Stimulated activated CD4-positive, alpha-beta T cell treated with anti-CD3 and anti-CD28 coated beads, TNF-alpha, amount 100 ng/mL, for 1 hour (primary cell): ENCODE measurements at regions not wholly inside any gene's neighbourhood (a gene's known extent, or its start where the extent isn't known, plus 50 kb on each side); places are given as distances from the start of the nearest gene placed in this dataset.
"Not testable (repeated sequence)": the region's sequence is repeated elsewhere in the genome, so short reads cannot be mapped to it uniquely, and the experiment has no call there.

Source experiments
- DNase-seq, 3 donors: peaks; one replicate each; pipeline ENCODE4 v3.0.0-alpha.2; 2020; ENCODE audit warnings: low read depth in 3 of 3, low spot score in 1 of 3

DNA sequence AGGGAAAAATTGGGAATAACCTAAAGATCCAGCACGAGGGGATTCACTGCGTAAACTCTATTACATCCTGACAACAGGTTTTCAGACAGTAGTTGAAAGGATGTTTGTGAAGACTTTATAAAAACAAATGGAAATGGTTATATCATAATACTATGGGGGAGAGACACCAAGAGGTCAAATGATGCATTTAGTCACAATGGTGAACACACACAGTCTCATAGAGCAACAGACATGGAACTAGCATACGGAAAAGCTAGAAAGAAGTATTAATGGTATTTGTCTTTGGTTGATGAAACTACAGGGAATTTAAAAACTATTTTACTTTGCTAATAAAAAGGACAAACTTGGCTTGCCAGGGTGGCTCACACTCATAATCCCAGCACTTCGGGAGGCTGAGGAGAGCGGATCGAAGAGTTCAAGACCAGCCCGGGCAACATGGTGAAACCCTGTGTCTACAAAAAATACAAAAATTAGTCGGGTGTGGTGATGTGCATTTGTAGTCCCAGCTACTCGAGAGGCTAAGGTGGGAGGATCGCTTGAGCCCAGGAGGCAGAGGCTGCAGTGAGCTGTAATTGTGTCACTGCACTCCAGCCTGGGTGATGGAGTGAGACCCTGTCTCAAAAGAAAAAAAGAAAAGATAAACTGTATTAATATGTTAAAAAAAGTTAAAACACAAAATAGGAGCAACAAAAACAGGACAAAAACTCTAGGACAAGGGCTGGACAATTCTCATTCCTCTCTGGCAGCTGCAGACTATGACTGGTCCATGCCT is 94.8 kb downstream of the MYCN start:
- no peak for DNase-seq

DNA sequence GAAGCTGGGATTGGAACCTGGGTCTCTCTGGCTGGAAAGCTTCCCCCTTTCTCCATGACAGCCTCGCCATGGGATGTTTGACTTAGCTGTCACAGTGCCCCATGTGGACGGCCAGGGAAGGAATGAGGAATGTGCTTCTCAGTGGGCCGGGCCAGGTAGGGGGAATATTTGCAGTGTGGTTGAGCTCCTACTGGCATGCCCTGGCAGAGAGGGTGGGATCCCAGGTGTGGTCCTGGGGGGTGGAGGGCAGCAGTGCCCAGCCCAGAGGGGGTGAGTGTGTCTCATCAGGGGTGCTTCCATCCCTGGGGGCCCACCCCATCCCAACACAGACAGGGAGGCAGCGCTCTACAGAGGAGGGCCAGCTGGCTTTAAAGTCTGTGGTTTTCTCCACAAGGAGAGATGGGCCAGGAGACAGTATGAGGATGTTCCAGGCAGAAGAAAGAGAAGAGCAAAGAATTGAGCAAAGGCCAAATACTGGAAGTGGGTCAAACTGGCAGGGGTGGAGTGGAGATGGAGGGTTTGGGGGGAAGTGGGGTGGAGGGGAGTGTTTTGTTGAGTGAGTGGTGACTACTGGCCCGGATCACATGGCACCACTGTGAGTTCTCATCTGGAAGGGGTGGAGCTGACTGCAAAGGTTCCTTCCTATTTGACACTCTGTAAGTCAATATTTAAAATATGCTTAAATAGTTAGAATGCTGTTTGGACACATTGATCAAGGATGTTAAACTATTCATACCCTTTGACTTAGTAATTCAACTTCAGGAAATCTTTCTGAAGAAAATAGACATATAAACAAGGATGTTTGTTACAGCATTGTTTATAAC is 94.0 kb downstream of the MYCN start:
- no peak for DNase-seq

DNA sequence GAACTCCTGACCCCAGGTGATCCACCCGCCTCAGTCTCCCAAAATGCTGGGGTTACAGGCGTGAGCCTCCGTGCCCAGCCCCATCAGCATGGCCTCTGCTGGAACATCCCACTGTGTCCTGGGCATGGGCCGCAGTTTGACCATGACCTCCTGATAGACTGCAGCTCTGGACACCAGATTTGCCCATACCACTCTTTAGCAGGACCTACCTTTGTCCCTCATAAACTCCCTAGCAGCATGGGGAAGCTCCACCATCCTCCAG is 92.6 kb downstream of the MYCN start:
- no peak for DNase-seq

DNA sequence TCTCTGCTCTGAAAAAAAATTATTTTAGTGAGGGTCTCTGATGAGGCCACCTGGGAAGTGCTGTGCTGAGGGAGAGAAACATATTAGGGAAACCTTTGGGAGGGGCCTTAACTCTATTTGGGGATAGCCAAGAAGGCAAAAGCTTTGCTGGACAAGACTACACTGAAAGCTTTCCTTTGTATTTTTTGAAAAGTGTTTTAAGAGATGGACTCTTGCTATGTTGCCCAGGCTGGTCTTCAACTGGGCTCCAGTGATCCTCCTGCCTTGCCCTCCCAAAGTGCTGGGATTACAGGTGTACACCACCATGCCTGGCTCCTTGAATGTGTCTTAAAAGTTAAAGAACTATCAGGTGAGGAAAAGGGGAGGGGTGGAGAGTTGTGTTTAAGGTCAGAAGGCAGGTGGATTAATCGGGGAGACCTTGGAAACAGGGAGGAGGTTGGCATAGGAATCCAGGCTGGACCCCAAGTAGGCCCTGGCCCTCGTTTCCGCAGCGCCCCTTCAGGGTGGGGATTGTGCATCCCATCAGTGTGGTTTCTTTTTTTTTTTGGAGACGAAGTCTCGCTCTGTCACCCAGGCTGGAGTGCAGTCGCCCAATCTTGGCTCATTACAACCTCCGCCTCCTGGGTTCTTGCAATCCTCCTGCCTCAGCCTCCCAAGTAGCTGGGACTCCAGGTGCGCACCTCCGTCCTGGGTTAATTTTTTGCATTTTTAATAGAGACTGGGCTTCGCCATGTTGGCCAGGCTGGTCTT is 92.1 kb downstream of the MYCN start:
- no peak for DNase-seq

DNA sequence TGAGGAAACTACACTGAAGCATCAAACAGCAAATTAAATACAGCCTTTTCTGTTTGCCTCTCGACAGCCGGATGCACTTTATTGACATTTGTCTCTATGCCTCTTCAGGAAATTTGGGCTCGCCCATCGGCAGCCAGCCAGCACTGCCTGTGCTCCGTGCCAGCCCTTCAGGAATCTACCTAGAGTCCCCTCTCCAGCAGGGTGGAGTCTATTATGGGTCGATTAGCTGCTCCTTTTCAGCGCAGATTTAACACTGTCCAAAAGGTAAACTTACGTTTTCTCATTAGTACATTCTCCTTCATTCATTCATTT is 91.5 kb downstream of the MYCN start:
- no peak for DNase-seq

DNA sequence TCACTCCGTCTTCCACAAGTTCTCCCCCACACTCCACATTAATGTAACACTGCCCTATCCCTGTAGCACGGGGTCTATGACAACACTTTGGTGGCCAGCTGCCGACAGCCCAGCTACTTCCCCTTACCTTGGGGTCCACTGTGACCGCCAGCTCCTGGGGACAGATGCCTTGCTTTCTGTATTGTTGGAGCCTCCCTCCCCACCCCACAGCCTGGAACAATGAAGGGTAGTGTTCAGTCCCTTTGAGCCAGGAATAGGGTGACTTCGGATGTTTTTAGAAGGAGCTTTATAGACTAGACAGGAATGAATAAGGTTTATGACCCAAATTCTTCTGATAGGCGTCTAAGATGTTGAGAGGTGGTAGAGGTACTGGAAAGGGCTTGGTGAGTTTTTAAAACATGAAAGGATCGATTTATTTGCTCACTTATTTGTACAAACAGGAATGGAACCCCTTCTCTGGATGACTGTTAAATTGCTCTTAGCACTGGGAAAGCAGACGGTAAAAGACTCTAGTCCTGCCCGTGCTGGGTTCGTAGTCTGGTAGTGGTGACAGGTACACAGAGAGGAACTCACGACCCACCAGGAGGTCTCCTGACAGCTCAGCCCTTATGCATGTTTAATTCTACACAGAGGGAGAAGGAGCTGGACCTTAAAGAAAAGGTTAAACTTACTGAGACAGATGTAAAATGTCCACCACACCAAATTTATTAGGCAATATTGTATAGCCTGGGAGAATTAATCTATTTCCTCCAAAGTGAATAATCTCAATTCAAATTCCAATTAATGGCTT is 90.9 kb downstream of the MYCN start:
- DNase-seq: no peak

DNA sequence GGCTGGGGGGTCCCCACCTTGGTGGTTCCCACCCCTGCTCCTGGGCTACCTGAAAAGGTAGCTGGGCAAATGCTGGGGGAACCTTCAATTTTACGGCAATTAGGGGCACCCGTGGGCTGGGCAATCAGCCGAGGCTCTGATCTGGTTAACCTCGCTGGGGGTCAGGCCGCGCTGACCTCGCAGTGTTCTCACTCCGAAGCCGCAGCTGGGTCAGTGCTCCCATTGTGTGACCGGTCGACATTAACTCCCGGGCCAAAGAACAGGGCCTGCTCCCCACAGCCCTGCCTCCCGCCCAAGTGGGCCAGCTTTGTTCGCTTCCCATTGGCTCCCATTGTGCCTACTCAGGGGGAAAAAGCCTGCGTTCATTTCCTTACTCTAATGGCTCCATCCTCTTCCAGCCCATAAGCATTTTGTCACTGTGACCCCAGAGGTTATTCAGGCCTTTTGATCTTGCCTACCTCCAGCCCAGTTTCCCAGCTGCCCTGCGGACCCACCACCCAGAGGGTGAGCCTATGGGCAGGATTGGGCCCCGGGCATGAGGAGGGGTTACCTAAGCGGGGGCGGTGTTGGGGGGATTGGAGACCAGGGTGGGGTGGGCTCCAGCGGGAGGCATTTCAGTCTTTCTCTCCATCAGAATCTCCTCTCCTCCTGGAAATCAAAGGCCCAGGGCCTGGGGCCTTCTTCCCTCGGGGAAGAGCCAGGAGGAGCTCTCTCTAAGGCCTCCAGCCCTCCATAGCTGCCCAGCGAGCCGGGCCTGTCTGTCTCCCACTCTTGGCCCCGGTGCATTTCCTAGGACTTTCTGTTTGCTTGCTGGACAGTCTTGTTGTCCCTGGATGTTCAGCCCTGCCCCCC is 90.1 kb downstream of the MYCN start:
- DNase-seq: no peak

DNA sequence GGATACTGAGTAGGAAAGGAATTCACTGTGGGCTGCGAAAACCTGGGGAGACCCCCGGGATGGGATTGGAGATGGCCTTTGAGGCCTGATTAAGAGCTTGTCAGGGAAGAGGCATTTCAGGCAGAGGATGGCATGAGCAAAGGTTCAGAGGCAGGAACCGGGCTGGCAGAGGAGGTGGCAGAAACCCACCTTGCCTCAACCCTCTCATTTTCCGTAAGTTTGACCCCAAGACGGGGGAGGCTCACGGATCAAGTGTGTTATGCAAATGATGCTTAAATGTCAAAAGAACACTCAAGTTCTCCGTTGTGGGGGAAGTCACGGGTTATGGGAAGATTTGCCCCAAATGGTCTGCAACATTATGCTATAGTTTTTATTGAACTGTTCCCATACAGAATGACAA is 88.3 kb downstream of the MYCN start:
- DNase-seq: no peak

DNA sequence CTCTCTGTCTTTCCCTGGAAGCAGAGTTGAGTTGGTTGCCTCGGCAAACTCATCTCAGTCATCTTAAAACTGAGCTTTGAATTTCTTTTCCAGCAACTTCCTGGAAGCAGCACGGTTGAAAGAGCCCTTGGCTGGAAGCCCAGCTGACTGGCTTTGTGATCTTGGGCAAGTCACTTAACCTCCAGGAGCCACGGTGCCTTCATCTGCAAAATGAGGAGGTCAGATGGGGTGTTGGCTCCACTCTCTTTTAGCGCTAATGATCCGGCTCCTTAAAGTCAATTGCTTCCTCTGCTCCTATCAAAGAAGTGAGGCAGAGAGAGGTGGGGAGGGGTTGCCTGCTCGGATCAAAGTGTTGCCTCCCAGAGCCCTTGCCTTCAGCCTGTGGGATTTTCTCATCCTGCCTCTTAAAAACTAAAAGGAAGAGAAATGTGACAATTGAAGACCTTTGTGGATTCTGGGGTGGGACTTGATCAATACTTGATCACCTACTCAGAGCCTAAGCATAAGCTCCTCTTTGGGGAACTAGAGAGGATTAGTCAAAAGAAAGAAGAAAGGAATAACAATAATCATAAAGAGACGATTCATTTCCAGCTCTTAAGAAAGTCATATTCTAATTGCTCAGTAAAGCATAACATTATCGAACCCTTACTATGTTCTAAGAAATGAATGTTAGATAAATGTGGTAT is 86.6 kb downstream of the MYCN start:
- no peak for DNase-seq

DNA sequence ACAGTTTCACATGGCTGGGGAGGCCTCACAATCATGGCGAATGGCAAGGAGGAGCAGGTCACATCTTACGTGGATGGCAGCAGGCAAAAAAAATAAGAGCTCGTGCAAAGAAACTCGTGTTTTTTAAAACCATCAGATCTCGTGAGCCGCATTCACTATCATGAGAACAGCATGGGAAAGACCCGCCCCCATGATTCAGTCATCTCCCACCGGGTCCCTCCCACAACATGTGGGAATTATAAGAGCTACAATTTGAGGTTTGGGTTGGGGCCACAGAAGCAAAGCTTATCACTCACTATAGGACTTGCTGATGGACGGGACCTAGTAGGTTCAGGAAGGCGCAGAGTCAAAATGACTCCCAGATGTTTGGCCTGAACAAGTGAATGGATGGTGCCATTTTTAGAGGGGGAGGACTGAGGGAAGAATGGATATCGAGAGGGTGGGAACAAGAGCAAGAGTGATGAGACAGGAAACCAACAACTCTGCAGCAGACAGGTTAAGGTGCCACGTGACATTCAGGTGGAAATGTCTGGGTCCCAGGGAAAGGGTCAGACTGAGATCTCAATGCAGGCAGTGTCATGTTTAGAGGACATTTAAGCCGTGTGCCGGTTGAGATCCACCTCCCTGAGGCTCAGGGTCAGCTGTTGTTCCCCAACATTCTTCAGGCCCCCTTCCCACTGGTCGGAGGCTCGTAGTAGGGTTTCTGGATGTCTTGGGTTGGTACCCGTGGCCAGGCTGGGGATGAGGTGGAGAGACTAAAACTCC is 85.7 kb downstream of the MYCN start:
- DNase-seq: no peak

DNA sequence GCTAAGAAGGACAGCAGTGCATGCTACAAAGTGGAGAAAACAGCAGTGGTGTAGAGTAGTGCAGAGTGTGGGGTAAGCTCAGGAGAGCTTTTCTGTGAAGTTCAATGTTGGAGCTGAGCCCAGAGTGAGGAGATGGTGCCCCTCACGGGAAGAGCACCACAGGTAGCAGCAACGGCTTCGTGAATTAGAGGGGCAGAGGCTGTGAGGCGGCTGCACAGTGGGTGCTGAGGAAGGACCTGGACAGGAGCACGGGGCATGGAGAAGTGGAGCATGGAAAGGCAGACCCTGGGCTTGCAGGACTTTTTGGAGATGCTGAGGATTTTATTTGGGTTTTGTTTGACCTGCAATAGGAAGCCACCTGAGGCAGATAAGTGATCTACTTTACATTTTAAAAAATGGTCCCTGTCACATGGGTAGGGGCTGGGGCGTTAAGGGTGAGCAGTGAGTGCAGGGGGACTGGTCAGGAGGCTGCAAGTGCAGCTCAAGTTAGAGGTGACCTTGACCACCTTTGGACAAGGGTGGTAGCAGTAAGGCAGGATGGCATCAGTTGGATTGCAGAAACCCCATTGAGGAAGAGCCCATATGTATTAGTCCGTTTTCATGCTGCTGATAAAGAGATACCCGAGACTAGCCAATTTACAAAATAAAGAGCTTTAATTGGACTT is 85.0 kb downstream of the MYCN start:
- DNase-seq: no peak

DNA sequence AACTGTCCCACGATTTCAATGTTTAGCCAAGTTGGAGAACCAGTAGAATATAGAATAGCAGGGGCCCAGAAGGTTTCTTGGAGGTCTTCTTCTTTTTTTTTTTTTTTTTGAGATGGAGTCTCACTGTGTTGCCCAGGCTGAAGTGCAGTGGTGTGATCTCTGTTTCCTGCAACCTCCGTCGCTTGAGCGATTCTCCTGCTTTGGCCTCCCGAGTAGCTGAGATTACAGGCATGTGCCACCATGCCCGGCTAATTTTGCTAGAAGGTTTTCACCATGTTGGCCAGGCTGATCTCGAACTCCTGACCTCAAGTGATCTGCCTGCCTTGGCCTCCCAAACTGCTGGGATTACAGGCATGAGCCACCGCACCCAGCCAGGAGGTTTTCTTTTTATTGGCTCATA is 84.3 kb downstream of the MYCN start:
- DNase-seq: not testable (repeated sequence)

DNA sequence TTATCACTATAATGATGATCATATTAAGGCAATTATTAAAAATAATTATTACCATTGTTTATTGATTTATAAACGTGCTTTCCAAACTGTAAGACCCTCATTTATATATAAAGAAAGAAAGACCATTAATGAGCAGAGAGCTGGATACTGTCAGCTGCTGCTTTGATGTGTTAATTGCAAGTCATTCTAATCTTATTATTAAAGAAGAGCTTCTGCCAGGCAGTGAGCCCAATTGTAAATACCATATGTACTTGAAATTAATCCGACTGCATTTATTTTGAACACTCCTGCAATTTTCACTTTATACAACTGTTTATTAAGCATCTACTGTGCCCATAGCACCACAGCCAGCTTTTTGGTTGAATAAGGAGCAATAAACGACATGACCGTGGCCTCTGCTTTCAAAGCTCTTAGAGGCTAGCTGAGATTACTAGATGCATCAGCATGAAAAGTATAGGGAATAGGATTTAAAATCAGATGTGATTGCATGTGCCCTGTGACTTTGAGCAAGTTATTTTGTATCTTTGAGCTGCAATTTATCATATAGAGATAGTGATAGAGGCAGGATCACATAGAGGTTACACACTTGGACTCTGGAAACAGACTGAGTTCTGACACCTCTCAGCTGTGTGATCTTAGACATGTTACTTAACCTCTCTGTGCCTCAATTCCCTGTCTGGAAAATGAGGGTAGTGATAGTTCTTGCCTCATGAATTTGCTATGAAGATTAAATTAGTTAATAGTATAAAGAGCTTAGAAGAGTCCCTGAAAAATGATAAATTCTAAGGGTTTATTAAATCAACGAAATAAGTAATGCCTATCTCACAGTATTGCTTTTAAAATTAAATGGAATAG is 83.4 kb downstream of the MYCN start:
- DNase-seq: no peak

DNA sequence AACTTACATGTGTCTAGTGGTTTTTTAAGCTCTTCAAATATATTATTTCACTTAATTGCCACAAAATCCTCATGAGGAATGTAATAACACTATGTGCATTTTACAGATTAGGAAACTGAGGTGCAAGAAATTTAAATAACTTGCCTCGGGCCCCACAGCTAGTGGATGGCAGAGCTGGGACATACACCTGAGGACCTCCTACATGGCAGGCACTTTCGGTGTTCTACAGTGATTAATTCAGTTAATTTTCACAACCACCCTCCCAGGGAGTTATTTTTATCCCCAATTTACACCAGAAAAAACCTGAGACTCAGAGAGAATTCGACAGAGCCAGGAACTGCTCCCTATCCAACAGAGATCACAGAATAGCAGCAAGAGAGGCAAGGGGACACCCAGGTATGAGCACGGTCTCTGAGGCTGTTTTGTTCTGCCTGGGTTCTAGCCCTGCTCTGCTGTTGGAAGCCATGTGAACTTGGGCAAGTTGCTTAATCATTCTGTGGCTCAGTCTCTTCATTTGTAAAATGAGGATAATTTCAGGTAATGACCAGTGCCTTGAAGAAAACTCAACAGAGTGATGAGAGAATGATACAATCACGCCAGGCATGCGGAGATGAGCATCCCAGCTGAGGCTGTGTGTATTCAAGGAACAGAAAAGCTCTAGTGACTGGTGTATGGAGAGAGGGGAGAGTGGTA is 82.3 kb downstream of the MYCN start:
- DNase-seq: no peak

DNA sequence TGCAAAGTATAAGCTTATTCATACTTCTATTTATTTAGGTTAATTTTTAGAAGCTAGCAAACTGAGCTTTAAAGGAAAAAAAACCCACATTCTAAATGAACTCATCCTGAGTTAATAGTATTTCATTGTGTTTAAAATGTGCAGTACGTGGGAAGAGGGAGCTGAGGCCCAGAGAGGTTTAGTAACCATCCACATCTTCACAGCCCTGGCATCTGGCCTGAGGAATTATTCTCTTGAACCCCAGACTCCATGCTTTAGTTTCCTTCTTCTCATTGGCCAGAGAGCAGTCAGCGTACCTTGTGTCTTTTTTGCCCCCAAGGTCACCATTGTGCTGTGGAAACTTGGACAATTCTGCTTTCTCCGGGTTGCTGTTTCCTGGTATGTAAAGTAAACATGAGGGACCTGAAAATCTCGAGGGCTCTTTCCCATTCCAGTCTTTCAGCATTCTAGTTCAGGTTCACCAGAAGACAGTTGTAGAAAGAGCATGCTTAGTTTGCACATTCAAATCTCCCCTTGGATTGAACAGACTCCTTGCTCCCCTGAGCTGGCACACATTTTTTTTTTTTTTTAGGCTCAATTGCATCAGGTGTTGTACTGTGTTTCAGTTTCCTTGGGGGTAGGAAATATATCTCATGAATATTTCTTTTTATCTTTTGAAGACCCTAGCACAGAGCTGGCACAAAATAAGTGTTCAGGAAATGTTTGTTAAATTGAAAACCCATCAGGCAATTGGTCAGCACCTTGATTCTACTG is 81.4 kb downstream of the MYCN start:
- no peak for DNase-seq

DNA sequence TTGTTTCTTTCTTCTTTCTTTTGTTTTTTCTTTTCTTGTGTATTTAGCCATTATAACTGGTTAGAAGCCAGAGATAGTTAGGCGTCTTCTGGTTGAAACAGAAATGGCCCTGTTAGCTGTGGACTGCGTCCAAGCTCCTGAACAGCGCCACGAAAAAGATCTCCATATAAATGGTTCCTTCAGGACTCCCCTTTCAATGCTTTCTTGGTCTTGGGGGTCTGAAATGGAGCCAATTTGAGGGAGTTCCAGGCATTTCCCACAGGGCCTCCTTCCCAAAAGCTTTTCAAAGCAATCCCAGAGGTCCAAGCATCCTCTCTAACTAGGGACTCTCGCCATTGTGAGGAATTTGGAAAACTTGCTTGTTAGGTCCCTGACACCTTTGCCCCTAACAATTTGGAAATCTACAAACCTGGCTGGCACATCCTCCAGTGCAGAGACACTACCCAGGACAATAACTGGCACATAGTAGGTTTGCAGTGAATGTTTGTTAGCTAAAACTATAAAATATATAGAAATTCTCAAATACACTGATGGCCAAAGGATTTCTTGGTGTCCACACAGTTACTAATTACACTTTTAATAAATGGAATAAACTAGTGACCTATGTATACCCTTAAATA is 80.1 kb downstream of the MYCN start:
- no peak for DNase-seq
